Activated CD4-positive, CD25-positive, alpha-beta regulatory T cell treated with anti-CD3 and anti-CD28 coated beads, Interleukin-2, amount 50 U/mL, for 72 hours (primary cell): ENCODE measurements at regions not wholly inside any gene's neighbourhood (a gene's known extent, or its start where the extent isn't known, plus 50 kb on each side); places are given as distances from the start of the nearest gene placed in this dataset.
A peak's percentile ranks its signal among the peaks of the same experiment; 100 is the strongest.
"Not testable (repeated sequence)": the region's sequence is repeated elsewhere in the genome, so short reads cannot be mapped to it uniquely, and the experiment has no call there.

Source experiments
- DNase-seq: peaks from one replicate; pipeline ENCODE4 v3.0.0; 2021

GRCh38 chr5:99099691-99100090 is 170.9 kb upstream of the CHD1 start:
- DNase-seq, result no peak

- DNase-seq, result no peak
Observed at GRCh38 chr5:99089822-99090549, 161.2 kb upstream of the CHD1 start.

- DNase-seq, result no peak
Observed at GRCh38 chr5:99088309-99088708, 159.5 kb upstream of the CHD1 start.

GRCh38 chr5:99083197-99083596 is 154.4 kb upstream of the CHD1 start:
- no peak for DNase-seq

GRCh38 chr5:99081711-99082110 is 152.9 kb upstream of the CHD1 start:
- DNase-seq, result no peak

GRCh38 chr5:99076723-99077640 is 148.2 kb upstream of the CHD1 start:
- DNase-seq, result no peak

- DNase-seq, result no peak
Observed at GRCh38 chr5:99072846-99073245, 144.0 kb upstream of the CHD1 start.

GRCh38 chr5:99070822-99071221 is 142.0 kb upstream of the CHD1 start:
- DNase-seq, result no peak

GRCh38 chr5:99070362-99070761 is 141.6 kb upstream of the CHD1 start:
- no peak for DNase-seq

GRCh38 chr5:99068944-99069650 is 140.3 kb upstream of the CHD1 start:
- no peak for DNase-seq

- DNase-seq, result no peak
Observed at GRCh38 chr5:99063737-99064136, 134.9 kb upstream of the CHD1 start.

- no peak for DNase-seq
Observed at GRCh38 chr5:99061711-99062110, 132.9 kb upstream of the CHD1 start.

GRCh38 chr5:99061299-99061698 is 132.5 kb upstream of the CHD1 start:
- DNase-seq, result no peak

GRCh38 chr5:99060306-99061261 is 131.8 kb upstream of the CHD1 start:
- peak; percentile 78 for DNase-seq

- no peak for DNase-seq
Observed at GRCh38 chr5:99059685-99060084, 130.9 kb upstream of the CHD1 start.

GRCh38 chr5:99058466-99058865 is 129.7 kb upstream of the CHD1 start:
- no peak for DNase-seq

GRCh38 chr5:99054972-99055371 is 126.2 kb upstream of the CHD1 start:
- no peak for DNase-seq

GRCh38 chr5:99045871-99046270 is 117.1 kb upstream of the CHD1 start:
- DNase-seq, result no peak

GRCh38 chr5:99043257-99043656 is 114.5 kb upstream of the CHD1 start:
- not testable (repeated sequence) for DNase-seq

- DNase-seq, result no peak
Observed at GRCh38 chr5:99037668-99038067, 108.9 kb upstream of the CHD1 start.

- DNase-seq, result no peak
Observed at GRCh38 chr5:99035942-99036341, 107.1 kb upstream of the CHD1 start.

- no peak for DNase-seq
Observed at GRCh38 chr5:99034336-99034735, 105.5 kb upstream of the CHD1 start.
